SK-N-SH (cell line): ENCODE measurements at regions not wholly inside any gene's neighbourhood (a gene's known extent, or its start where the extent isn't known, plus 50 kb on each side); places are given as distances from the start of the nearest gene placed in this dataset.

Source experiments
- CTCF ChIA-PET: fragments of 300-600, 350-600 bp; formaldehyde crosslinking; extraction: SDS; loops from one replicate; lab custom pipeline; 2021; lab: Yijun Ruan, JAX
- POLR2A ChIA-PET: fragments of 350-600 bp; sonication (Branson Sonifier 250); formaldehyde crosslinking; extraction: SDS; loops from one replicate; lab custom pipeline; 2020; ENCODE audit warnings: antibody characterized with exemption, inconsistent platforms; lab: Yijun Ruan, JAX
- DNase-seq: peaks from one replicate; pipeline ENCODE4 v3.0.0; 2012
- H2AFZ ChIP-seq: fragments of 200-600 bp; sonication (generic); 2 replicates; pipeline ENCODE4 v1.8.1; 2016; ENCODE audit warnings: antibody characterized with exemption, mild to moderate bottlenecking, low read depth
- H3F3A ChIP-seq: fragments of 200-600 bp; sonication (generic); replicated peaks from 2 replicates; pipeline ENCODE3; 2016; ENCODE audit warnings: antibody characterized with exemption, mild to moderate bottlenecking; ENCODE audit not compliant: insufficient read depth
- H3K27ac ChIP-seq, 2 experiments: fragments of 200-500 bp in 1 of 2; fragments of 200-600 bp in 1 of 2; sonication (Bioruptor generic) in 1 of 2; sonication (generic), shearing (Covaris generic) in 1 of 2; 2 replicates each; pipeline versions ENCODE4 v1.5.1 to v1.6.1; 2014 to 2016; ENCODE audit warnings: low read depth in 2 of 2, inconsistent platforms in 1 of 2, low read length in 1 of 2, mild to moderate bottlenecking in 1 of 2, mixed read lengths in 1 of 2
- H3K27me3 ChIP-seq: fragments of 200-600 bp; sonication (generic), shearing (Covaris generic); 2 replicates; pipeline ENCODE4 v1.6.1; 2016; ENCODE audit warnings: mixed run types; ENCODE audit not compliant: insufficient read depth
- H3K36me3 ChIP-seq, 2 experiments: fragments of 200-500 bp in 1 of 2; fragments of 200-600 bp in 1 of 2; sonication (Bioruptor generic) in 1 of 2; sonication (generic) in 1 of 2; replicated peaks in 1 of 2; 2 replicates each; pipeline versions ENCODE3 to v1.5.1; 2014 to 2016; ENCODE audit warnings: low read length in 1 of 2, mild to moderate bottlenecking in 1 of 2; ENCODE audit not compliant: insufficient read depth in 2 of 2, control insufficient read depth in 1 of 2
- H3K4me1 ChIP-seq, 2 experiments: fragments of 200-500 bp in 1 of 2; fragments of 200-600 bp in 1 of 2; sonication (Bioruptor generic) in 1 of 2; sonication (generic), shearing (Covaris generic) in 1 of 2; 2 replicates each; pipeline versions ENCODE4 v1.5.1 to v1.6.1; 2014 to 2016; ENCODE audit warnings: low read depth in 1 of 2, low read length in 1 of 2, mixed run types in 1 of 2; ENCODE audit not compliant: insufficient read depth in 2 of 2, control insufficient read depth in 1 of 2
- H3K4me2 ChIP-seq: fragments of 200-600 bp; sonication (generic), shearing (Covaris generic); 2 replicates; pipeline ENCODE4 v1.6.1; 2017; ENCODE audit warnings: mixed run types
- H3K4me3 ChIP-seq, 2 experiments: fragments of 200-500 bp in 1 of 2; fragments of 200-600 bp in 1 of 2; sonication (Bioruptor generic) in 1 of 2; sonication (generic), shearing (Covaris generic) in 1 of 2; 2 replicates each; pipeline versions ENCODE4 v1.5.1 to v1.8.1; 2014 to 2016; ENCODE audit warnings: low read depth in 2 of 2, inconsistent platforms in 1 of 2, low read length in 1 of 2, mild to moderate bottlenecking in 1 of 2, mixed read lengths in 1 of 2, moderate library complexity in 1 of 2
- H3K79me2 ChIP-seq: fragments of 200-600 bp; sonication (generic); 2 replicates; pipeline ENCODE4 v1.8.1; 2017; ENCODE audit warnings: mild to moderate bottlenecking; ENCODE audit not compliant: insufficient read depth
- H3K9ac ChIP-seq: fragments of 200-600 bp; sonication (generic); 2 replicates; pipeline ENCODE4 v1.6.1; 2017; ENCODE audit warnings: mixed run types
- H3K9me2 ChIP-seq: fragments of 200-600 bp; sonication (generic); 2 replicates; pipeline ENCODE4 v1.6.1; 2017; ENCODE audit warnings: mixed run types
- H3K9me3 ChIP-seq: fragments of 200-600 bp; sonication (generic); 2 replicates; pipeline ENCODE4 v1.6.1; 2017; ENCODE audit warnings: mixed run types, mild to moderate bottlenecking, moderate library complexity
- H4K20me1 ChIP-seq: fragments of 200-600 bp; sonication (generic); 2 replicates; pipeline ENCODE4 v1.6.1; 2017; ENCODE audit warnings: mild to moderate bottlenecking, mixed run types; ENCODE audit not compliant: insufficient read depth
- ELF1 ChIP-seq: IDR thresholded peaks from 2 replicates; pipeline ENCODE4 v1.4.0; 2012
- EP300 ChIP-seq, 2 experiments: IDR thresholded peaks; 2 replicates each; pipeline versions ENCODE4 v1.4.0 to v1.6.1; 2012; ENCODE audit warnings: borderline replicate concordance in 1 of 2, low read depth in 1 of 2, low read length in 1 of 2
- EZH2phosphoT487 ChIP-seq: fragments of 200-600 bp; sonication (generic); IDR thresholded peaks from 2 replicates; pipeline ENCODE4 v1.6.1; 2017; ENCODE audit warnings: low read depth, mixed run types, mild to moderate bottlenecking, antibody characterized with exemption, moderate library complexity, borderline replicate concordance
- FOXJ3 ChIP-seq: sonication (generic); formaldehyde crosslinking; IDR thresholded peaks from 2 replicates; pipeline ENCODE4 v1.5.1; 2020; ENCODE audit warnings: mild to moderate bottlenecking, missing genetic modification reagents
- JUND ChIP-seq: IDR thresholded peaks from 2 replicates; pipeline ENCODE4 v1.4.0; 2012
- MEF2A ChIP-seq: IDR thresholded peaks from 2 replicates; pipeline ENCODE4 v1.4.0; 2012; ENCODE audit warnings: low read depth, borderline replicate concordance
- MXI1 ChIP-seq: IDR thresholded peaks from 2 replicates; pipeline ENCODE4 v1.6.1; 2012; ENCODE audit warnings: mild to moderate bottlenecking, low read depth, low read length, improper control_type of control experiment
- PBX3 ChIP-seq: IDR thresholded peaks from 2 replicates; pipeline ENCODE4; 2012
- POLR2AphosphoS5 ChIP-seq: IDR thresholded peaks from 2 replicates; pipeline ENCODE4 v1.6.1; 2012; ENCODE audit warnings: low read depth, low read length
- RAD21 ChIP-seq: IDR thresholded peaks from 2 replicates; pipeline ENCODE4 v1.6.1; 2012; ENCODE audit warnings: mild to moderate bottlenecking, low read length
- REST ChIP-seq: IDR thresholded peaks from 2 replicates; pipeline ENCODE4 v1.6.1; 2012; ENCODE audit warnings: mild to moderate bottlenecking, low read depth, low read length, moderate library complexity
- SIN3A ChIP-seq: IDR thresholded peaks from 2 replicates; pipeline ENCODE4 v1.6.1; 2012; ENCODE audit warnings: low read depth, mild to moderate bottlenecking, low read length, moderate library complexity, borderline replicate concordance
- SMC3 ChIP-seq: IDR thresholded peaks from 2 replicates; pipeline ENCODE4 v1.6.1; 2012; ENCODE audit warnings: low read depth, low read length, improper control_type of control experiment
- USF1 ChIP-seq: IDR thresholded peaks from 2 replicates; pipeline ENCODE4 v1.4.0; 2012; ENCODE audit warnings: low read depth, borderline replicate concordance
- WGBS: methylation state at CpG from one replicate; pipeline ENCODE4 v1.1.6; 2017; ENCODE audit warnings: low lambda C conversion rate; 5-methylcytosine and 5-hydroxymethylcytosine counted together
- TF ChIP-seq, protein P1 (sequence below): IDR thresholded peaks from 2 replicates; pipeline ENCODE4 v1.4.0; 2012; ENCODE audit warnings: low read depth, borderline replicate concordance
- TF ChIP-seq, protein P2 (sequence below): fragments of 200-600 bp; sonication (generic); IDR thresholded peaks from 2 replicates; pipeline ENCODE4 v1.6.1; 2017; ENCODE audit warnings: antibody characterized with exemption, mild to moderate bottlenecking, moderate library complexity

- DNase-seq, result no peak
- H3K4me2 ChIP-seq, result no peak overlapping the region
- H2AFZ ChIP-seq, result no peak overlapping the region
- H3K4me3 ChIP-seq, result no peak overlapping the region
- H3K27me3 ChIP-seq, result no peaks in the 10 kb centered on the region
- H3K9me3 ChIP-seq, result no peaks in the 10 kb centered on the region
- no peak for TF ChIP-seq RAD21
- no peak for TF ChIP-seq SMC3
- no peak for TF ChIP-seq MEF2A
- TF ChIP-seq JUND, result no peak
- no peak for TF ChIP-seq USF1
- H3K36me3 ChIP-seq, result no peaks in the 10 kb centered on the region
- H3K4me1 ChIP-seq, result peaks cover 0 to 10% of the 10 kb centered on the region in 2 experiments; a peak in 2 of 4 replicates
- ChIA-PET CTCF (no interaction called here), POLR2A (no interaction called here)
- no peak overlapping the region for H3K27ac ChIP-seq
- no peaks in the 10 kb centered on the region for H3K9me2 ChIP-seq
- H3K9ac ChIP-seq, result no peak overlapping the region
- H3K79me2 ChIP-seq, result no peaks in the 10 kb centered on the region
- no peaks in the 10 kb centered on the region for H4K20me1 ChIP-seq
- no peaks in the 10 kb centered on the region for H3F3A ChIP-seq
These were observed 237.1 kb downstream of the GXYLT1 start for GRCh38 chr12:41907550-41907949.

DNA sequence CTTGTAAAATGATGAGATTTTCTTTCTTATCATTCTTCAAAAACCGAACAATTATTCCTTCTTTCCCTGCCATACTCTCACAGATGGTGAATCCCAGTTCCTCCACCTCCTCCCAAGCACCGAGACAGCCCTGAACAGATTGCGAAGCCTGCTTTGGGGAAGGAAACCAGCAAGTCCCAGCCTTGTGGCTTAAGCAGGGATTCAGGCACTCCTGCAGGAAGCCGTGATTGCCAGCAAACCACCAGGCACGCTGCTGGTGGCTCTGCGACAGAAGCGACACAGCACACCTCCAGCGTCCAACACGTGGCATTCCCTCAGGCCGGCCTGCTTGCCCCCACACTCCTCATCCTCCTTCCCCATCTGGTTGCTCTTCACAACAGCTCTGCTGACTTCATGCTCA lies 237.7 kb downstream of the GXYLT1 start:
- Histone ChIP-seq H3K27me3 (no peaks in the 10 kb centered on the region), H3K4me1 (peaks cover 0 to 10% of the 10 kb centered on the region in 2 experiments; a peak in 2 of 4 replicates), H2AFZ (no peak overlapping the region), H3K4me2 (no peak overlapping the region), H3F3A (no peaks in the 10 kb centered on the region), H3K9ac (no peak overlapping the region), H3K27ac (no peak overlapping the region), H3K9me2 (no peaks in the 10 kb centered on the region), H3K79me2 (no peaks in the 10 kb centered on the region), H3K9me3 (no peaks in the 10 kb centered on the region), H3K4me3 (no peak overlapping the region), H4K20me1 (no peaks in the 10 kb centered on the region), H3K36me3 (no peaks in the 10 kb centered on the region)
- TF ChIP-seq, protein P1, sequence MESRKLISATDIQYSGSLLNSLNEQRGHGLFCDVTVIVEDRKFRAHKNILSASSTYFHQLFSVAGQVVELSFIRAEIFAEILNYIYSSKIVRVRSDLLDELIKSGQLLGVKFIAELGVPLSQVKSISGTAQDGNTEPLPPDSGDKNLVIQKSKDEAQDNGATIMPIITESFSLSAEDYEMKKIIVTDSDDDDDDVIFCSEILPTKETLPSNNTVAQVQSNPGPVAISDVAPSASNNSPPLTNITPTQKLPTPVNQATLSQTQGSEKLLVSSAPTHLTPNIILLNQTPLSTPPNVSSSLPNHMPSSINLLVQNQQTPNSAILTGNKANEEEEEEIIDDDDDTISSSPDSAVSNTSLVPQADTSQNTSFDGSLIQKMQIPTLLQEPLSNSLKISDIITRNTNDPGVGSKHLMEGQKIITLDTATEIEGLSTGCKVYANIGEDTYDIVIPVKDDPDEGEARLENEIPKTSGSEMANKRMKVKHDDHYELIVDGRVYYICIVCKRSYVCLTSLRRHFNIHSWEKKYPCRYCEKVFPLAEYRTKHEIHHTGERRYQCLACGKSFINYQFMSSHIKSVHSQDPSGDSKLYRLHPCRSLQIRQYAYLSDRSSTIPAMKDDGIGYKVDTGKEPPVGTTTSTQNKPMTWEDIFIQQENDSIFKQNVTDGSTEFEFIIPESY, result no peak
- TF ChIP-seq USF1 (no peak), RAD21 (no peak), POLR2AphosphoS5 (no peak), ELF1 (no peak), REST (no peak), EP300 (IDR thresholded peaks at IDR 0.05; ENCODE audit: borderline replicate concordance in 1 of 2, low read depth in 1 of 2, low read length in 1 of 2) (no peak), PBX3 (no peak), FOXJ3 (CRISPR knock-in tag) (no peak), MEF2A (no peak), MXI1 (no peak), SIN3A (no peak), EZH2phosphoT487 (no peak)
- TF ChIP-seq, protein P2, sequence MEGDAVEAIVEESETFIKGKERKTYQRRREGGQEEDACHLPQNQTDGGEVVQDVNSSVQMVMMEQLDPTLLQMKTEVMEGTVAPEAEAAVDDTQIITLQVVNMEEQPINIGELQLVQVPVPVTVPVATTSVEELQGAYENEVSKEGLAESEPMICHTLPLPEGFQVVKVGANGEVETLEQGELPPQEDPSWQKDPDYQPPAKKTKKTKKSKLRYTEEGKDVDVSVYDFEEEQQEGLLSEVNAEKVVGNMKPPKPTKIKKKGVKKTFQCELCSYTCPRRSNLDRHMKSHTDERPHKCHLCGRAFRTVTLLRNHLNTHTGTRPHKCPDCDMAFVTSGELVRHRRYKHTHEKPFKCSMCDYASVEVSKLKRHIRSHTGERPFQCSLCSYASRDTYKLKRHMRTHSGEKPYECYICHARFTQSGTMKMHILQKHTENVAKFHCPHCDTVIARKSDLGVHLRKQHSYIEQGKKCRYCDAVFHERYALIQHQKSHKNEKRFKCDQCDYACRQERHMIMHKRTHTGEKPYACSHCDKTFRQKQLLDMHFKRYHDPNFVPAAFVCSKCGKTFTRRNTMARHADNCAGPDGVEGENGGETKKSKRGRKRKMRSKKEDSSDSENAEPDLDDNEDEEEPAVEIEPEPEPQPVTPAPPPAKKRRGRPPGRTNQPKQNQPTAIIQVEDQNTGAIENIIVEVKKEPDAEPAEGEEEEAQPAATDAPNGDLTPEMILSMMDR, result no peak
- DNase-seq, result no peak
- CTCF ChIA-PET, result no interaction called here
- 58% methylated on average over 6 of the region's 10 CpGs for WGBS
- POLR2A ChIA-PET, result no interaction called here
